Trophoblast cell (in vitro differentiated cells and primary cell): ENCODE measurements at regions not wholly inside any gene's neighbourhood (a gene's known extent, or its start where the extent isn't known, plus 50 kb on each side); places are given as distances from the start of the nearest gene placed in this dataset.

Experiments
- DNase-seq, 2 donors: peaks; one replicate each; pipeline ENCODE4 v3.0.0-alpha.2; 2016
- H2AFZ ChIP-seq: 2 replicates; pipeline ENCODE4 v1.6.1; 2013; ENCODE audit warnings: low read length, moderate library complexity, mild to moderate bottlenecking; ENCODE audit not compliant: insufficient read depth, poor library complexity
- H2AK5ac ChIP-seq: 2 replicates; pipeline ENCODE4 v1.6.1; 2013; ENCODE audit warnings: mild to moderate bottlenecking, low read length
- H2BK120ac ChIP-seq: 2 replicates; pipeline ENCODE4 v1.6.1; 2013; ENCODE audit warnings: low read length, mild to moderate bottlenecking, moderate library complexity; ENCODE audit not compliant: insufficient read depth, poor library complexity
- H2BK12ac ChIP-seq: 2 replicates; pipeline ENCODE4 v1.6.1; 2013; ENCODE audit warnings: mild to moderate bottlenecking, low read length, moderate library complexity
- H2BK5ac ChIP-seq: 2 replicates; pipeline ENCODE4 v1.6.1; 2013; ENCODE audit warnings: low read length, low read depth, moderate library complexity, mild to moderate bottlenecking; ENCODE audit not compliant: poor library complexity
- H3K14ac ChIP-seq: 2 replicates; pipeline ENCODE4 v1.6.1; 2013; ENCODE audit warnings: mild to moderate bottlenecking, low read length
- H3K18ac ChIP-seq: 2 replicates; pipeline ENCODE4 v1.6.1; 2013; ENCODE audit warnings: mild to moderate bottlenecking, low read length
- H3K23ac ChIP-seq: 2 replicates; pipeline ENCODE4 v1.6.1; 2013; ENCODE audit warnings: low read length
- H3K27ac ChIP-seq: 2 replicates; pipeline ENCODE4 v1.5.1; 2013; ENCODE audit warnings: low read depth, mild to moderate bottlenecking, inconsistent platforms, low read length, moderate library complexity
- H3K27me3 ChIP-seq: 2 replicates; pipeline ENCODE4 v1.6.1; 2013; ENCODE audit warnings: inconsistent platforms, mild to moderate bottlenecking, low read length, moderate library complexity; ENCODE audit not compliant: insufficient read depth
- H3K36me3 ChIP-seq, 2 experiments: 1 replicate in 1 of 2; 2 replicates in 1 of 2; pipeline ENCODE4 v1.6.1; 2013; ENCODE audit warnings: low read length in 2 of 2, mild to moderate bottlenecking in 2 of 2, moderate library complexity in 1 of 2; ENCODE audit not compliant: insufficient read depth in 2 of 2, control insufficient read depth in 1 of 2
- H3K4ac ChIP-seq: 2 replicates; pipeline ENCODE4 v1.6.1; 2013; ENCODE audit warnings: low read depth, mild to moderate bottlenecking, low read length, moderate library complexity
- H3K4me1 ChIP-seq, 2 experiments: 1 replicate in 1 of 2; 2 replicates in 1 of 2; pipeline ENCODE4 v1.6.1; 2013; ENCODE audit warnings: low read length in 2 of 2, mild to moderate bottlenecking in 2 of 2, moderate library complexity in 1 of 2; ENCODE audit not compliant: insufficient read depth in 2 of 2, control insufficient read depth in 1 of 2
- H3K4me2 ChIP-seq: 2 replicates; pipeline ENCODE4 v1.6.1; 2013; ENCODE audit warnings: inconsistent platforms, mild to moderate bottlenecking, low read length, moderate library complexity
- H3K4me3 ChIP-seq: 2 replicates; pipeline ENCODE4 v1.5.1; 2013; ENCODE audit warnings: mild to moderate bottlenecking, low read depth, low read length, inconsistent platforms
- H3K79me1 ChIP-seq: one replicate; pipeline ENCODE4 v1.6.1; 2013; ENCODE audit warnings: low read length
- H3K79me2 ChIP-seq: 2 replicates; pipeline ENCODE4 v1.6.1; 2013; ENCODE audit warnings: low read length, mild to moderate bottlenecking; ENCODE audit not compliant: control insufficient read depth, insufficient read depth, poor library complexity
- H3K9ac ChIP-seq: 2 replicates; pipeline ENCODE4 v1.6.1; 2013; ENCODE audit warnings: mild to moderate bottlenecking, low read length
- H3K9me3 ChIP-seq: 2 replicates; pipeline ENCODE4 v1.6.1; 2013; ENCODE audit warnings: low read depth, mild to moderate bottlenecking, control low read depth, inconsistent platforms, low read length; ENCODE audit not compliant: insufficient read depth
- H4K12ac ChIP-seq: 2 replicates; pipeline ENCODE4 v1.6.1; 2013; ENCODE audit warnings: low read depth, mild to moderate bottlenecking, low read length, moderate library complexity
- H4K8ac ChIP-seq: 2 replicates; pipeline ENCODE4 v1.6.1; 2013; ENCODE audit warnings: low read depth, mild to moderate bottlenecking, low read length, moderate library complexity
- H4K91ac ChIP-seq: one replicate; pipeline ENCODE4 v1.6.1; 2013; ENCODE audit warnings: low read depth, mild to moderate bottlenecking, low read length, moderate library complexity
- WGBS: extraction: QIAGEN DNeasy Blood & Tissue Kit; methylation state at CpG from one replicate; pipeline ENCODE4 v1.1.7; 2013; ENCODE audit warnings: missing lambda C conversion rate; ENCODE audit not compliant: insufficient read length, insufficient coverage; ENCODE audit errors: extremely low coverage; 5-methylcytosine and 5-hydroxymethylcytosine counted together

GRCh38 chr4:72743078-72743477 is 174.1 kb upstream of the ADAMTS3 start:
- H2BK120ac ChIP-seq = no peak overlapping the region
- no peak for DNase-seq
- no peaks in the 10 kb centered on the region for H3K36me3 ChIP-seq
- H3K14ac ChIP-seq = no peak overlapping the region
- H3K4ac ChIP-seq = no peak overlapping the region
- H3K4me2 ChIP-seq = no peak overlapping the region
- no peak overlapping the region for H3K27ac ChIP-seq
- H2AFZ ChIP-seq = no peak overlapping the region
- no peaks in the 10 kb centered on the region for H3K79me1 ChIP-seq
- no peaks in the 10 kb centered on the region for H3K27me3 ChIP-seq
- H3K4me1 ChIP-seq = no peaks in the 10 kb centered on the region
- H2BK12ac ChIP-seq = no peak overlapping the region
- WGBS = no CpG with 5 or more reads among the region's 2 CpGs
- H3K79me2 ChIP-seq = no peaks in the 10 kb centered on the region
- H3K23ac ChIP-seq = no peak overlapping the region
- no peak overlapping the region for H4K12ac ChIP-seq
- H3K9me3 ChIP-seq = no peaks in the 10 kb centered on the region
- H2AK5ac ChIP-seq = no peak overlapping the region
- no peak overlapping the region for H2BK5ac ChIP-seq
- no peak overlapping the region for H4K8ac ChIP-seq
- no peak overlapping the region for H3K9ac ChIP-seq
- no peak overlapping the region for H3K4me3 ChIP-seq
- H3K18ac ChIP-seq = no peak overlapping the region
- H4K91ac ChIP-seq = no peak overlapping the region

GRCh38 chr4:72715299-72715698 is 146.3 kb upstream of the ADAMTS3 start:
- no peak overlapping the region for H3K23ac ChIP-seq
- no peaks in the 10 kb centered on the region for H3K9me3 ChIP-seq
- H2BK5ac ChIP-seq = no peak overlapping the region
- no peak overlapping the region for H2BK12ac ChIP-seq
- WGBS = no CpG with 5 or more reads among the region's 2 CpGs
- H4K8ac ChIP-seq = no peak overlapping the region
- DNase-seq = no peak
- no peak overlapping the region for H3K4me2 ChIP-seq
- no peak overlapping the region for H2AFZ ChIP-seq
- no peak overlapping the region for H2BK120ac ChIP-seq
- H3K9ac ChIP-seq = no peak overlapping the region
- no peak overlapping the region for H3K27ac ChIP-seq
- H3K79me1 ChIP-seq = no peaks in the 10 kb centered on the region
- no peaks in the 10 kb centered on the region for H3K27me3 ChIP-seq
- H2AK5ac ChIP-seq = no peak overlapping the region
- no peak overlapping the region for H3K14ac ChIP-seq
- no peaks in the 10 kb centered on the region for H3K4me1 ChIP-seq
- H3K4me3 ChIP-seq = no peak overlapping the region
- H3K4ac ChIP-seq = no peak overlapping the region
- H3K79me2 ChIP-seq = no peaks in the 10 kb centered on the region
- no peaks in the 10 kb centered on the region for H3K36me3 ChIP-seq
- no peak overlapping the region for H4K91ac ChIP-seq
- H3K18ac ChIP-seq = no peak overlapping the region
- H4K12ac ChIP-seq = no peak overlapping the region

GRCh38 chr4:72714482-72715279 is 145.7 kb upstream of the ADAMTS3 start:
- Histone ChIP-seq H4K8ac (no peak overlapping the region), H3K79me2 (no peaks in the 10 kb centered on the region), H2AFZ (no peak overlapping the region), H4K91ac (no peak overlapping the region), H3K4me2 (no peak overlapping the region), H2BK12ac (no peak overlapping the region), H3K79me1 (no peaks in the 10 kb centered on the region), H4K12ac (no peak overlapping the region), H3K4me1 (no peaks in the 10 kb centered on the region), H3K36me3 (no peaks in the 10 kb centered on the region), H3K23ac (no peak overlapping the region), H3K27ac (no peak overlapping the region), H3K27me3 (no peaks in the 10 kb centered on the region), H3K9ac (no peak overlapping the region), H3K18ac (no peak overlapping the region), H2AK5ac (no peak overlapping the region), H3K4me3 (no peak overlapping the region), H3K9me3 (no peaks in the 10 kb centered on the region), H3K4ac (no peak overlapping the region), H3K14ac (no peak overlapping the region), H2BK5ac (no peak overlapping the region), H2BK120ac (no peak overlapping the region)
- no peak for DNase-seq
- WGBS = no CpG with 5 or more reads among the region's 6 CpGs

GRCh38 chr4:72712997-72713396 is 144.0 kb upstream of the ADAMTS3 start:
- Histone ChIP-seq H2BK5ac (no peak overlapping the region), H3K79me2 (no peaks in the 10 kb centered on the region), H3K27me3 (no peaks in the 10 kb centered on the region), H3K36me3 (no peaks in the 10 kb centered on the region), H3K18ac (no peak overlapping the region), H2AFZ (no peak overlapping the region), H2BK120ac (no peak overlapping the region), H3K4me3 (no peak overlapping the region), H4K8ac (no peak overlapping the region), H4K91ac (no peak overlapping the region), H2AK5ac (no peak overlapping the region), H4K12ac (no peak overlapping the region), H3K4me1 (no peaks in the 10 kb centered on the region), H3K14ac (no peak overlapping the region), H3K27ac (no peak overlapping the region), H3K4me2 (no peak overlapping the region), H3K23ac (no peak overlapping the region), H2BK12ac (no peak overlapping the region), H3K9me3 (no peaks in the 10 kb centered on the region), H3K79me1 (peaks cover 2% of the 10 kb centered on the region), H3K9ac (no peak overlapping the region), H3K4ac (no peak overlapping the region)
- DNase-seq = no peak
